HG03025 (cell line): ENCODE measurements at regions not wholly inside any gene's neighbourhood (a gene's known extent, or its start where the extent isn't known, plus 50 kb on each side); places are given as distances from the start of the nearest gene placed in this dataset.
"Not testable (repeated sequence)": the region's sequence is repeated elsewhere in the genome, so short reads cannot be mapped to it uniquely, and the experiment has no call there.

Experiments used
- ATAC-seq: cut with Tn5 transposase; IDR thresholded peaks from one replicate; pipeline ENCODE4 v1.9.1; 2021; ENCODE audit warnings: mild to moderate bottlenecking, moderate library complexity; ENCODE audit not compliant: unreplicated experiment, low FRiP score

GRCh38 chr16:80263848-80264694 lies 276.7 kb upstream of the DYNLRB2 start:
- ATAC-seq = no peak

- ATAC-seq = no peak
Measured at GRCh38 chr16:80263181-80263823, 277.5 kb upstream of the DYNLRB2 start.

- no peak for ATAC-seq
Measured at GRCh38 chr16:80260906-80261311, 279.9 kb upstream of the DYNLRB2 start.

- no peak for ATAC-seq
Measured at GRCh38 chr16:80259290-80259805, 281.4 kb upstream of the DYNLRB2 start.

GRCh38 chr16:80258407-80258806 lies 282.4 kb upstream of the DYNLRB2 start:
- no peak for ATAC-seq

GRCh38 chr16:80254970-80255369 lies 285.8 kb upstream of the DYNLRB2 start:
- ATAC-seq = no peak

- ATAC-seq = no peak
Measured at GRCh38 chr16:80253741-80254140, 287.1 kb upstream of the DYNLRB2 start.

- no peak for ATAC-seq
Measured at GRCh38 chr16:80250381-80250780, 290.4 kb upstream of the DYNLRB2 start.

GRCh38 chr16:80243303-80243702 lies 297.5 kb upstream of the DYNLRB2 start:
- ATAC-seq = not testable (repeated sequence)

GRCh38 chr16:80242279-80242678 lies 298.5 kb upstream of the DYNLRB2 start:
- ATAC-seq = not testable (repeated sequence)

GRCh38 chr16:80233097-80233835 lies 307.5 kb upstream of the DYNLRB2 start:
- ATAC-seq = no peak

- ATAC-seq = no peak
Measured at GRCh38 chr16:80231888-80232287, 308.9 kb upstream of the DYNLRB2 start.

GRCh38 chr16:80231121-80231520 lies 309.7 kb upstream of the DYNLRB2 start:
- ATAC-seq = no peak

- no peak for ATAC-seq
Measured at GRCh38 chr16:80230328-80231120, 310.3 kb upstream of the DYNLRB2 start.

- ATAC-seq = no peak
Measured at GRCh38 chr16:80226499-80226898, 314.3 kb upstream of the DYNLRB2 start.

GRCh38 chr16:80210787-80211186 lies 330.0 kb upstream of the DYNLRB2 start:
- no peak for ATAC-seq

- no peak for ATAC-seq
Measured at GRCh38 chr16:80208743-80209142, 332.1 kb upstream of the DYNLRB2 start.

GRCh38 chr16:80208015-80208414 lies 332.8 kb upstream of the DYNLRB2 start:
- no peak for ATAC-seq

- no peak for ATAC-seq
Measured at GRCh38 chr16:80203821-80204220, 337.0 kb upstream of the DYNLRB2 start.

GRCh38 chr16:80202831-80203413 lies 337.9 kb upstream of the DYNLRB2 start:
- no peak for ATAC-seq
